HG03135 (cell line): ENCODE measurements at regions not wholly inside any gene's neighbourhood (a gene's known extent, or its start where the extent isn't known, plus 50 kb on each side); places are given as distances from the start of the nearest gene placed in this dataset.
A peak's percentile ranks its signal among the peaks of the same experiment; 100 is the strongest.

Experiments
- ATAC-seq: cut with Tn5 transposase; IDR thresholded peaks from one replicate; pipeline ENCODE4 v1.9.1; 2021; ENCODE audit warnings: mild to moderate bottlenecking, moderate library complexity; ENCODE audit not compliant: unreplicated experiment

DNA sequence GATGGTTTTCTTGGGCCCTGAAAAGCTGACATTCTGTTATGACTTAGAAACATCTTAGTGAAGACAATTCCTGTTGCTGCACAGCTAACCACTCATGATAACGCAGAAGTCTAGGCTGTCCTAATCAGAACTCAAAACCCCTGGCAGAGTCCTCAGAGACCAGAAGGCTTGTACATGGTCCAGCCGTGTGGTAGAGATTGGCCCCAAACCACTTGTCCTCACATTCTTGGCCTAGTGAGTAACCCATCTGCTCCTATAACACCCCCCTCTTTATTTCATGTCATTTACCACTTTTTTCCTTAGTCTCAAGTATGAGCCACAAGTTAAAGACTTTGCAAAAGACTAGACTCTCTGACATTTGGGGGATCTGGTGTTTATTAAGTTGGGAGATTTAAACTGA, 116.5 kb upstream of the ADAMTS18 start:
- ATAC-seq: no peak

DNA sequence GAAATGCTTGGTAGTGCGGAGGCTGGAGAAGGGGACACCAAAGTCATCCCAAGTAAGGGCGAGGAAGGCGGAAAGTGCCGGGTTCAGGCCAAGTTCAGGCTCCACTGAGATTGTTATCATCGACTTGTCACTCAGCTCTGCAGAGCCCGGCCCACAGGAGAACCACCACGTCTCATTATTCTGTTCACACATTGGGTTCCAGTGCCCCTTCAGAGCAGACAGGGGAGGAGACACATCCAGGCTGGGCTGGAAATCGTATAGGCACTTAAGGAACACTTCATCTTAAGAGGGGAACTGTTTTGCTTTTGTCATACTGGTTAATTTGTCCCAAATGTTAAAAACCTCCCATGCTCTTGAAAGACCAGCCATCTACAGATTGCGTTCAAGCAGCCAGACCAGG, 118.3 kb upstream of the ADAMTS18 start:
- no peak for ATAC-seq

DNA sequence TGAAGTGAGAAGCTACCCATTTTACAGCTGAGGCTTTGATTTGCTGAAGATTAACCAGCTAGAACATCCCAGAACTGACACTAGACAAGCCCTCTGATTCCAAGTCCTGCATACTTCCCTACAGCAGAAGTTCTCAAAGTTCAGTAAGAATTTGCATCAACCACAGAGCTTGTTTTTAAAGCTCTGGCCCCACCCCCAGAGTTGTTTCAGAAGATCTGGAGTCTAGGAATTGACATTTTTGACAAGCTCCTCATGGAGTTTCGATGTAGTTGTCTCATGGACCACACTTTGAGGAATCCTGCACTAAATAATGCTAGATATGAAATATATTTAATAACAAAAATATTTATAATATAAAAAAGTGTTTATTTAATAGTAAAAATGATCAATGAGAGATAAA, 120.3 kb upstream of the ADAMTS18 start:
- no peak for ATAC-seq

DNA sequence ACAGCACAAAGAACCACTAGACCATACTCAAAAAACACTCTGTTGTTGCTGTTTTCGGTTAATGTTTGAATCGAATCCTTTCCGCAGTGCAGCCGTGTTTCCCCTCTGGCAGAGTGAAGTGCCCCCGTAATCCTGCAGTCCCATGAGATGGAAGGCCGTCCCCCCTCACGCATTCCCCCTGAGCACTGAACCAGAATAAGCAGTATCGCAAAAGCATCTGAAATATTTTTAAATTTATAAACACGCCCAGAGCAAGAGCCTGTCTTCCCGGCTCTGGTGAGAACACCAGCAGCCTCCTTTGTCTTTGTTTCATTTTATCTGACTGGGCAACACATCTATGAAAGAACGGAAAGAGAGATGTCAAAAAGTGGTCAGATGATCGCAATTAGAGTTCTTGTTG, 121.0 kb upstream of the ADAMTS18 start:
- no peak for ATAC-seq

DNA sequence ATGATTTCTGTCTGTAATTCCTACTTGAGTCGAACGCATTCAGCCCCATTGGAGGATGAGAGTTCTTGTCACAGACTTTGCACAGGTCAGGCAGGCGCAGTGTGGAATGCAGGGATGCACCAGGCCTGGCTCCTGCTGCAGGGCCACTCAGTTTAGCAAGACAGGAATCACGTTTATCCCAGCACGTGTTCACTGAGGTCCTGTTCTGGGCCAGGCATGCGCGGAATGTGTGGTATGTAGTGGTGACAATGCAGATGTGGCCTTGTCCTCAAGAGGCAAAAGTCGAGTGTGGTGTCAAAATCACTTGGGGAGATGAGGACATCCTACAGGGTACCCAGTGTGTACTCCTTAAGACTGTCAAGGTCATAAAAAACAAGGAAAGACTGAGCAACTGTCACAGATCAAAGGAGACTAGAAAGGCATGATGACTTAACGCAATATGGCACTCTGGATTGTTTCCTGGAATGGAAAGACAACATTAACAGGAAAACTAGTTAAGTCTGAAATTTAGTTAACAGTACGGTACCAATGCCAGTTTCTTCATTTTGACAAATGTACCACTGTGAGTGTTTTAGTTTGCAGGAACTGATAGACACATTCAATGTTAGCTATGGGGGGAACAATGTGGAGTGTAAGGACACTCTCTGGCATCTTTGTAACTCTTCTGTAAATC, 121.5 kb upstream of the ADAMTS18 start:
- ATAC-seq: no peak

DNA sequence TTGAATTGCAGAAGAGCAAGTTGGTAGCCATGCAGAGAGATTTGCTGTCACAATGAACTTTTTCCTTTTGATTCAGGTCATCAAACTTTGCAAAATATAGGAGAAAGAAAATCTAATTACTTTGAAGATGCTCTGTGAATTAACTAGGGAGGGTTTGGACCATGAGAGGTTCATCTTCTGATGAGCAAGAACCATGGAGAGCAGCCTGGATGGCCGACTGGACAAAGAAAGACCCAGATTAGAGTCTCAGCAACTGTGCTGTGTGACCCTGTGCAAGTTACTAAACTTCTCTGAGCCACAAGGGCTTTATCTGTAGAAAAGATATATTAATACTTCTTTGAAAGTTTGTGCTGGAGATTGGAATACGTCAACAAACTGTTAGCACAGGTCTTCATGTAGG, 122.6 kb upstream of the ADAMTS18 start:
- ATAC-seq: no peak

DNA sequence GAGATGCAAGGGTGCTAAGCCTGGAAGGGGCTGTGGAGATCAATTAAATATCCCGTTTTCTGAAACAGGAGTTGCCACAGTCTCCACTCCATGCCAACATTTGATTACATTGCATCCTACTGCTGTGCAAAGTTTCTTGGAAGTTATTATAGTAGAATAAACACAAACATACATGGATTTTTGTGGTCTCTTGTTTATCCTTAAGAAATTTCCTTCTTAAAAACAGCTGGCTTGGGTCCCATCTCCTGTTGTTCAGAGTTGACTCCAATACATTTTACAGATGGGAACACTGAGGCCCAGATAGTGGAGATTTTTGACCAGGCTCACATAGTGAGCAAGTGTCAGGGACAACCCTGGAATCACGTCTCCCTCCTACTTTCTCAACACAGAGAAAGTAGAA, 124.0 kb upstream of the ADAMTS18 start:
- no peak for ATAC-seq

DNA sequence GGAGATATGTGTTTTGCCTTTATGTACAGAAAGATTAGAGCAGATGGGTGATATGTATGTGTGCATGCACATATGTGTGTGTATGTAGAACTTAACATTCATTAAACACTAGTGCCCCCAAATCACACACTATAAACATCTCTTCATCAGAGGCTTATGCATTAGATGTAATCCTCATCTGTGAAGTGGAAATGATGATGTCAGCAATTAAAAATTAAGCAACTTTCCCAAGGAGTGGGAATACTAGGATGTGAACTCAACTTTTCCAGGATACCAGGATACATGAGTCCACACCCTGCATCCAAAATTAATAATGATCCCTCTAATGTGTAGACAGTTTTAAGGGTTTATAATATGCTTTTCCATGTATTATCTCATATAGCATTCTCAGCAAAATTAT, 127.7 kb upstream of the ADAMTS18 start:
- no peak for ATAC-seq

DNA sequence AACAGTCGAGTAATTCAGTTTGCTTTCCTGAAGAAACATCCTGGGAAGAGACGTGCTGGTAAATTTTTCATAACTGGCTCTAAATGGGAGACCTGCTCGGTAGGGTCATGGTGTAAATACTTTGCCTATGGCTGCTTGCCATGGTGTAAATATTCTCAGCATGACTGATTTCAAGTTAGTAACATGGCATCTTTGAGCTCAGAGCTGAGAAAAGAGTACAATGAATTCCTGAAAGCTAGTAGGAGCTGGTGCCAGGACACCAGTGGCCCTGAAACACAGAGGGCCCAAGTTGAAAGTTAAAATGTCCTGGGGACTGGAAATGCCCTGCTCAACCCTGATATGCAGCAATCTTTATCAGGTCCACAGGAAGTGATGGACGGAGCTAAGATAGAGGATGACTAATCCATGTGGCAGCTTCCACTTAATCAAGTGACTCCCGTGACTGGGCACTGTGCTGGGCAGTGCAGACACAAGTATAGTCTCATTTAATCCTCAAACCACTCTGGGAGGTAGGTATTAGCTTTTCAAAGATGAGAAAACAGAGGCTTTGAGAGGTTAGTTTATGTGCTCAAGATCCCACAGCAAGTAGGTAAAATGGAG, 130.1 kb upstream of the ADAMTS18 start:
- no peak for ATAC-seq

DNA sequence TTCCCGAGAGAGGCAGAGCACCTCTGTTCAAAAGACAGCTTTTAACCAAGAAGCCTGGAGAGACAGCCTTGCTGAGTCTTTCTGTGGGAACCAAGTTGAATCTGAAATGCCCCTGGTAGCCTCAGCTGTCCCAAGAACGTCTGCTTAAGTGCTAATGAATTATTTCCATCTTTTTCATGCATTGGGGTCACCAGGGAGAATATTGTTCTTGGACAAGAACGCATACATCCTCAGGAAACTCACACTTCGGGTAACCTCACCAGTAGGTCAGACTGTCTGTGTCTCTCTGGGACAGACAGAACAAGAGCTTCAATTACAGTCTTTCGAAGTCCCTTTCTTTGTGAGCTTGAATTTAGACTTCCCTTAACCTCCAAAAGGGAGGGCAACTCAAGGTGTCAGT, 134.6 kb upstream of the ADAMTS18 start:
- ATAC-seq: no peak

DNA sequence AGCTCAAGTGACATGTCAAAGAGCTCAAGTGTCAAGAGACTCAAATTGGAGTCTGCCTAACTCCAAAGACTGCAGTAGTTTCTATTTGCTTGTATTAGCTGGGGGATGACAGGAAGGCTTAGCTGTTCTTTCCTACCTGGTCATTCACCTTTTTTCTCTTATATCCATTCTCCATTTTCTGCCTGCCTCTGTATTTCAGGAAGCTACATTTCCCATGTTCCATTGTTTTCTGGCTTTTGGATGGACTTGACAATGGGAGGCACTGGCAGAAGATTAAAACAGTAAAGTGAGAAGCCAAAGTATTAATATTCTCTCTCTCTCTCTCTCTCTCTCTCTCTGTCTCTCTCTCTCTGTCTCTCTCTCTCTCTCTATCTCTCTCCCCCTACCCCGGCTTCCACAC, 135.7 kb upstream of the ADAMTS18 start:
- no peak for ATAC-seq

DNA sequence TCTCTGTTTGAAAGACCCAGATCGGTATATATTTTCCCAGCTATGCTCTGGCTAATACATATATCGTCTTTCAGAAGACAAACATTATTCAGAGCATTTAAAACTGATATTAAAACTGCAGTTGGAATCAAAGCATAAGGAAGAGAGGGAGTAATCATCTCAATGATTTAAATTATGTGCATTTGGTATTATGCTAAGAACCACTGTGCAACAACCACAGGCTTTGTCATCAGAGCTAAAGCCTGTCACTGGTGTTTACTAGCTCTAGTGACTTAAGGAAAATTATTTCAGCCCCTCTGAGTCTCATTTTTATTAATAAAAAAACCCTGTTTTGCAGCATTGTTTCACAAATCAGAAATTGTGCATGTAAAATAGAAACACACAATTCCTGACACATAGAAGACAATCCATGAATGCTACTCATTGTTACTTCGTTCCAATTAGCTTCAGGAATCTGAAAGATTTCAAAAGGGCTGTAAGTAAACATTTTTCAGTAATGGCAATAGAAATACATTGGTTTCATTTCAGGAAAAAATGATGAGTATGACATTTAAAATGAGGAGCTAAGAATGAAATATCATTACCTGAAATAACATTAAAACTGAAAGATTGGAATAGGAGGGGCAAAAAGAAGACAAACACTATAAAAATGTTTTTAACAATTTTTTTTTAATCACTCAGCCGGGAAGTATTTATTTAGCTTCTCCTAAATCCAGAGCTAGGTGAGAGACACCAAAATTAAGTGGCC, 136.5 kb upstream of the ADAMTS18 start:
- ATAC-seq: no peak

DNA sequence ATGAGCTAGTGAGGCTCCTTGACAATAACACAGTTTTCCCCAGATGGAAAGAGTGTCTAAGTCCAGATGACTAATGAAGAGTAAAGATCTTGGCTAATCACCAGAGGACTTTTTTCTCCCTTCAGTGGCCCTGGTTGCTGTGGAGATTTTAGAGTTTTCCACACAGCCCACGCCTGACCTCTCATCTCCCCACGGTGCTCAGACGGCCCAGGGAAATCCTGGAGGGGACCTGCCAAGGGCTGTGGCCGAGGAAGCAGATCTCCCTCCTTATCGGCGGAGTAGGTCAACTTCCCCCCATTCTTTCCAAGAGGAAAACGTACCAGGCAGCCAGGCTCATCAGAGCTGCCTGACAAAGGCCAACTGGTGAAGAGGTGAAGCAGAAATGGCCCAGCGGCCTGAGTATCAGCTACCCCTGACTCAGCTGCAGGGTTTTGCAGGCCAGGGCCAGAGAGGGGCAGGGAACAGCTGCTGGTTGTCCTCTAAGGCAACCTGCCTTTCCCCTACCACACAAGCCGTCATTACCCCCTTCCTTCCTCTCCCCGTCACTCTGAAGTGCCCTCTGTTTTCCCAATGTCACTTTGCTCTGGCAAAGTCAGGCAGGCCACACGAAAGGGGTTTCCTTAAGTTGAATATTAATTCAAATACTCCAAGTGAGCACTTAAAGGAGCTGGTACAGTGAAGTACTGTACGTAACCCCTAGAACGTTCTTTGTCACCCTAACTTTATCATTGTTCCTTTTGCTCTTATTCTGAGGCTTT, 140.2 kb upstream of the ADAMTS18 start:
- ATAC-seq: no peak

DNA sequence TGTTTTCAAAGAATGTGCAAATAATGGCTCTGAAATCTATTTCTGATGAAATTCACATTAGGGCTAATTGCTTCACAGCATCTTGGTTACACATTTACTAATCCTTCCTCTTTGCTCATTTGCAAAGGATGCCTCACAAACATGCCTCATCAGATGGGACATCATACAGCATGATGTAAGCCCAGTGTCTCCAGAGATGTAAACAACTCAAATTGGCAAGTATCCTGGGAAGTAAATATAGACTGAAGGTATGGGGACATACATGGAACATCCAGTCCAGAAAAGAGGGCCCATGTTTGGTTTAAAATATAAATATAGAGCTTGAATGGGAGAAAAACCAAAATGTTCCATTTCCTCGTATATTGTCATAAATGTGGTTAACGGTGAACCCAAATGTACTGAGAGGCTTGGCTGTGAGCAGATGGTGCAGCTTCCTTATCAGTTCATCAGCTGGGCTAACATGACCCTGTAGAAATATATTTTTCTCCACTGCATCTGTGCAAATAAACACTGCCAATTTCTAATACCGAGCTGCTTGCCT, 142.9 kb upstream of the NUDT7 start:
- ATAC-seq: no peak

DNA sequence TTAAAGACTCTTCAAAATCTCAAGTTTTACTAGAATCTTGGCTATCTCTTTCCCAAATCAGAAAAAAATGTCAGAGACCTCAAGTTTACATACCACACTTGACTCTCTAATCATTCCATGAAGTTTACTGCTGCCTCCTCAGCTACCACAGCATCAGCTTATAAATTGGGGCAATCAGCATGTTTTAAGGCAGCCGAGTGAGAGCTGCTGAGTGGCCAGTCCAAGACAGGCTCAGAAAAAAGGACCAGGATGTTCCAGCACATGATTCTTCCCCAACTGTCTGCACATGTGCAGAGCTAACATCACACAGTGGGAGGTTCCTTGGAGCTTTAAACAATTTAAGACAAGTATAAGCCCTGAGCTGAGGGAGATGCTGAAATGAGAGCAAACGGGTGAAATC, 140.6 kb upstream of the NUDT7 start:
- ATAC-seq: no peak

DNA sequence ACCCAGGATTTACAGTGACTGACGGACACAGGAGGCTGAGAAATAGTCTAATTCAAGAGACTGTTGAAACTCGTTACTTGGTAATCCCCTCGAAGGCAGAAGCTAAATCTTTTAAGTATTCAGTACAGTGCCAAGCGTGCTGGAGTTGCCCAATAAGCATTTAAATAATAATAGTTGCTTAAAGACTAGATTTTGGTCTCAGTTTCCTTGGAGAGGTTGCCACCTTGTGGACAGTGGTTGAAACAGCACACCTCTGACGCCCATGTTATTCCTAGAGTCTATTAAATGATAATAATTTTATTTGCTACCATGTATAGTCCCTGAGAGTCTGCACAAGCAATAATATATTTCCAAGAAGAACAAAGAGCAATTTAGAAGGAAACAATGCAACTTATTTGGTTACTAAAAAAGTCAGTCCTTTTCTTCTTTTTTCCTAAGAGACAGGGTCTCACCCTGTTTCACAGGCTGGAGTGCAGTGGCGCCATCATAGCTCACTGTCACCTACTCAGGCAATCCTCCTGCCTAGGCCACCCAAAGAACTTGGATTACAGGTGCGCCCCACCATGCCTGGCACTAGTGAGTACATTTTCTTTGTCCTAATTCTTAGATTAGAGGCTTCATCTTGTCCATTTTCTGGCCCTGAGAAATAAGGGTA, 138.0 kb upstream of the NUDT7 start:
- ATAC-seq: peak; percentile 55

DNA sequence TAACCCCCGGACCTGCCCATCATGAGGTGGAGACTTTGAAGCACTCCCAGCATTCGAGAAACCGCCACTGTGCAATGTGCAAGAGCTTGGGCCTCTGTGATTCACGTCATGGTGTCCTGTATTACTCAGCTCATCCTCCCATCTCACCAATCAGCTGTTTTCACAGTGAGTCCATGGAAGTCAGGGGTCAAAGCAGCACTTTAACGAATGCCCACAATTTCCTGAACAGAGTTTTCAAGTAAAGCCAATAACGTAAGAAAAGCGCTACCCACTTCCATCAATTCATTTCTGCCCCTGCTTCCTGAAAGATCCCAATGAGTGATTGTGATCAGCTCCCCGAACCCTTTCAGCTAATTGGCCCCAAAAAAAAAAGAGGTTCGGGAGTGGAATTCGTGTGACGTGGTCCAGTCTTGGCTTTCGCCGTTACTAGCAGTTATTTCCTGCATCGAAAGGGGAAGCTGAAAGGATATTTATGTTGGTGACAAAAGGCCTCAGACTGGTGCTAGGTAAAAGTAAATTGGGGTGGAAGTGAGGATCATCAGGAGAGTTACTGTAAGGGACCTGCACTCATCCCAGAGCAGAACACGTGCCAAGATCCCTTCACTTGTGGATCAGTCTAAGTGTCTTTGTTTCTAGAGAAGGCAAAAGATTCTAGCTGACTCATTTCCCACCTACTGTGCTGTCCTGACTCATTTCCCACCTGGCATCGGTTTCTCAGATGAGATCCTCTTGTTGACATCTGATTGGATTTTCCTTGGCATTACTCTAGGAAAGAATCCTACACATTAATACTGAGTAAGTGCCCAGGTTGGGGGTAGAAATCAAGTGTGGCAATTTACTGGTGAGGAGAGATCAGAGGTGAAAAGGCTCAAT, 136.7 kb upstream of the NUDT7 start:
- ATAC-seq: no peak

DNA sequence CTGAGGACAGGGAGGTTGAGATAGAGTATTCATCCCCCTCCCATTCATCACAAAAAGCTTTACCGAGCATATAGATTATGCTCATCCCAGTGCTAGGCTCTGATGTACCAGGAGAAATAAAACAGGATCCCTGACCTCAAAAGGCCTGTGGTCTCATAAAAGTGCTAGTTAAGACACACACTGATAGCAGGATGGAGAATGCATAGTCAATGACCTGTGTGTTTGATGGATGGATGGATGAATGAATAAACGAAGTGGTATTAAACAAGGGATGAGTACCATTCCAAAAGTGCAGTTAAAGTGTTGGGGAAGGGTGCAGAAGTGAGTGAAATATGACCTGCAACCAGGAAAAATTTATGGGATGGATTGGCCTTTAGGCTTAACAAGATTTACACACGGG, 133.9 kb upstream of the NUDT7 start:
- ATAC-seq: no peak

DNA sequence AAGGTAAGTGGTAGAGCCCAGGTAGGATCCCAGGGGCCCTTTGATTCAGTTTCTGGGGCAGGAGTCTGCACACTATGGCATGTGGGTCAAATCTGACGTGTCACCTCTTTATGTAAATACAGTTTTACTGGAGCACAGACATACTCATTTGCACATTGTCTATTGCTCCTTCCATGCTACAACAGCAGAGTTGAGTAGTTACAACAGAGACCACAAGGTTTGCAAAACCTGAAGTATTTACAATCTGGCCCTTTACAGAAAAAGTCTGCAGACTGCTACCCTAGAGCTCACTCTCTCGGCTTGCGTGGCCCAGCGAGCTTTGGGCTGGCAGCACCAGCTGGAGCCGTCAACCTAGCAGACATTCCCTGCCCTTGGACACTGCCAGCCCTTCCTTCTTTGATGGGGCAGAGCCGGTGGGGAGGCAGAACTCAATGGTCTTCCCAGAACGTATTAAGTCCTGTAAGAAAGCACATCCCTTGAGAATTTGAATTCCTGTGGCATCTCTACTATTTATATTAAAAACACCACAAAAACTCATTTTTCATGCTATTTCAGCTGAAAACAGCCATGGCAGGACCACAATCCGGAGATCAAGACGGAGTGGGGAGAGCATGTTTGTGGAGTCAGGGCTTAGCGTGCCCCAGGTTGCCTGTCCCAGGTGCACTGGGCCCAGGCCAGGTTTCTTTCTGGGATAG, 133.1 kb upstream of the NUDT7 start:
- ATAC-seq: no peak
